ENCODE measurements at regions not wholly inside any gene's neighbourhood (a gene's known extent, or its start where the extent isn't known, plus 50 kb on each side); places are given as distances from the start of the nearest gene placed in this dataset.
A peak's percentile ranks its signal among the peaks of the same experiment; 100 is the strongest.
"Not testable (repeated sequence)": the region's sequence is repeated elsewhere in the genome, so short reads cannot be mapped to it uniquely, and the experiment has no call there.

GRCh38 chr1:104331763-104332162, 582.1 kb downstream of the AMY1C start:
- DNase-seq, result no peak

- DNase-seq, result not testable (repeated sequence)
Observed at GRCh38 chr1:104337927-104338326, 588.2 kb downstream of the AMY1C start.

GRCh38 chr1:104341944-104342343, 592.2 kb downstream of the AMY1C start:
- no peak for DNase-seq

GRCh38 chr1:104348277-104348676, 598.6 kb downstream of the AMY1C start:
- DNase-seq, result no peak

GRCh38 chr1:104353580-104353979, 603.9 kb downstream of the AMY1C start:
- DNase-seq, result no peak

- no peak for DNase-seq
Observed at GRCh38 chr1:104358086-104358485, 608.4 kb downstream of the AMY1C start.

GRCh38 chr1:104358621-104359020, 608.9 kb downstream of the AMY1C start:
- DNase-seq, result no peak

- DNase-seq, result no peak
Observed at GRCh38 chr1:104378414-104378813, 628.7 kb downstream of the AMY1C start.

- no peak for DNase-seq
Observed at GRCh38 chr1:104380003-104380402, 630.3 kb downstream of the AMY1C start.

- no peak for DNase-seq
Observed at GRCh38 chr1:104387716-104388508, 638.2 kb downstream of the AMY1C start.

- no peak for DNase-seq
Observed at GRCh38 chr1:104392552-104392951, 642.9 kb downstream of the AMY1C start.

- peak; percentile 28 for DNase-seq
Observed at GRCh38 chr1:104402178-104402577, 652.5 kb downstream of the AMY1C start.

GRCh38 chr1:104403883-104404282, 654.2 kb downstream of the AMY1C start:
- no peak for DNase-seq

- DNase-seq, result no peak
Observed at GRCh38 chr1:104406728-104407127, 657.0 kb downstream of the AMY1C start.

- DNase-seq, result no peak
Observed at GRCh38 chr1:104408268-104408667, 658.6 kb downstream of the AMY1C start.

- no peak for DNase-seq
Observed at GRCh38 chr1:104435255-104435654, 685.6 kb downstream of the AMY1C start.

GRCh38 chr1:104440011-104440410, 690.3 kb downstream of the AMY1C start:
- no peak for DNase-seq

- no peak for DNase-seq
Observed at GRCh38 chr1:104456724-104457123, 707.0 kb downstream of the AMY1C start.

GRCh38 chr1:104459886-104460285, 710.2 kb downstream of the AMY1C start:
- DNase-seq, result no peak

- no peak for DNase-seq
Observed at GRCh38 chr1:104460880-104461279, 711.2 kb downstream of the AMY1C start.

GRCh38 chr1:104463126-104463697, 713.5 kb downstream of the AMY1C start:
- peak; percentile 81 for DNase-seq

GRCh38 chr1:104466068-104466467, 716.4 kb downstream of the AMY1C start:
- DNase-seq, result no peak

- no peak for DNase-seq
Observed at GRCh38 chr1:104467590-104467989, 717.9 kb downstream of the AMY1C start.

GRCh38 chr1:104468282-104468681, 718.6 kb downstream of the AMY1C start:
- DNase-seq, result no peak

GRCh38 chr1:104476126-104476525, 726.4 kb downstream of the AMY1C start:
- DNase-seq, result no peak
